Gastrocnemius medialis (tissue), 4 donors: ENCODE measurements at regions not wholly inside any gene's neighbourhood (a gene's known extent, or its start where the extent isn't known, plus 50 kb on each side); places are given as distances from the start of the nearest gene placed in this dataset.
A peak's percentile ranks its signal among the peaks of the same experiment; 100 is the strongest.

ENCODE experiments used
- ATAC-seq, 2 donors: fragments of 150-250 bp; one replicate each; pipeline ENCODE4 v1.9.1; 2016
- DNase-seq, 2 donors: peaks; one replicate each; pipeline ENCODE4 v3.0.0-alpha.2; 2019
- H3K27ac ChIP-seq, 4 donors: fragments of 200-600 bp; sonication (generic); 1 replicate in 1 of 4; 2 replicates in 3 of 4; pipeline ENCODE4 v1.5.1; 2016 to 2018; ENCODE audit warnings: mild to moderate bottlenecking in 2 of 4, moderate library complexity in 1 of 4
- H3K27me3 ChIP-seq, 3 donors: fragments of 200-600 bp; sonication (generic) in 2 of 3; 1 replicate in 1 of 3; 2 replicates in 2 of 3; pipeline versions ENCODE4 v1.5.1 to v1.6.0; 2016 to 2019; ENCODE audit warnings: mild to moderate bottlenecking in 1 of 3, moderate library complexity in 1 of 3
- H3K36me3 ChIP-seq, 2 donors: fragments of 200-600 bp; sonication (generic) in 1 of 2; one replicate each; pipeline ENCODE4 v1.5.1; 2017 to 2018
- H3K4me1 ChIP-seq, 2 donors: fragments of 200-600 bp; sonication (generic) in 1 of 2; one replicate each; pipeline ENCODE4 v1.5.1; 2016 to 2017; ENCODE audit warnings: mild to moderate bottlenecking in 2 of 2
- H3K4me3 ChIP-seq, 4 donors: fragments of 200-600 bp; sonication (generic) in 3 of 4; 1 replicate in 1 of 4; 2 replicates in 3 of 4; pipeline ENCODE4 v1.5.1; 2016 to 2019; ENCODE audit warnings: mild to moderate bottlenecking in 2 of 4
- H3K9me3 ChIP-seq, 3 donors: fragments of 200-600 bp; sonication (generic) in 2 of 3; 1 replicate in 1 of 3; 2 replicates in 2 of 3; pipeline ENCODE4 v1.5.1; 2016 to 2019
- POLR2A ChIP-seq, 2 donors: fragments of 450-650 bp; IDR thresholded peaks; one replicate each; pipeline ENCODE4 v1.6.1; 2017; ENCODE audit warnings: antibody characterized with exemption in 2 of 2, mild to moderate bottlenecking in 2 of 2, moderate library complexity in 2 of 2
- in situ Hi-C, 4 donors: fragments of 200-750 bp; cut with MboI; loops; one replicate each; pipeline versions ENCODE4 v1.15.0 to v1.8.0; 2017; ENCODE audit warnings: low sequenced_read_pairs in 4 of 4
- intact Hi-C: fragments of 100-400 bp; cut with DNase I; formaldehyde crosslinking; loops from one replicate; pipeline ENCODE4 v1.15.1; 2023; ENCODE audit warnings: low total_unique reads
- TF ChIP-seq, protein P1 (sequence below), 5 experiments: fragments of 450-650 bp in 3 of 5; fragments of 200-600 bp in 2 of 5; sonication (generic) in 2 of 5; IDR thresholded peaks in 4 of 5; conservative IDR thresholded peaks in 1 of 5; 1 replicate in 4 of 5; 2 replicates in 1 of 5; pipeline ENCODE4 v1.5.1; 2016 to 2019; ENCODE audit warnings: antibody characterized with exemption in 5 of 5, mild to moderate bottlenecking in 3 of 5, moderate library complexity in 3 of 5

DNA sequence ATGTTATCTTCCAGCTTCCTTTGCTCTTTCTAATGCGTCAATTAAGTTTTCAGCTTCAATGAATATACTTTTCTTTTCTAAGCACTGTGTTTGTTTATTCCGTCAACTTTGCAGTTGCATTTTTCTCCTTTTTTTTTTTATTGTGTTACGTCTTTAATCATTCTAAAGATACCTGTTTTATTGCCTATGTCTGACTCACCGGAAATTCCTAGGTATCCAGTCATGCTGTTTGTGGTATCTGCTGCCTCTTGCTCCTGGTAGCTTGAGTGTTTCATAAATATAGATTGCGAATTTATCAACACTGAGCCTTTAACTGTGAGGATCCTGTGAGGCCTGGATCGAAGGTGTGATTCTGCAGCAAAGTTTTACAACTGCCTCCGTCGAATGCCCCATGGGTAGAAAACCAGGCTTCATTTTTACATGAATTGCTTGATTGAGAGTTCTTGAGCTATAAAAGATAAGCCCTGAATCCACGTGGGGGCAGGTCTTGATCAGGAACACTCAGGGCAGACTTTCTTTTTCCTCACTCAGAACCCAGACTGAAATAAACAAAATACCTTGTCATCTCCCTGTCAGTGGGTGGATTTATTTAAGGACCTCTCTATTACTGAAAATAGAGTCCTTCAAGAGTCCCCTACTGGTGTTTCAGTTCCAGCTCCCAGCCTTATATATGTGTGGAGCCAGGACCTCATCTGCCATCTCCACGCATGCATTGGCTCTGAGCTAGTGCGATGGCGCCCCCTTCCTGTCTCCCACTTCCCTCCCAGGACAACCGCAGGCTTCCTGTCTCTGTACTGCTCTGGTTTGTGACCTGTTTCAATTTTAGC lies 60.1 kb upstream of the LRRC1 start:
- H3K4me1 ChIP-seq, result no peaks in the 10 kb centered on the region
- no peaks in the 10 kb centered on the region for H3K27me3 ChIP-seq
- intact Hi-C loops, result no loop called here
- DNase-seq (no peak), ATAC-seq (no peak)
- no peak for TF ChIP-seq POLR2A (IDR thresholded peaks at IDR 0.05)
- TF ChIP-seq, protein P1, sequence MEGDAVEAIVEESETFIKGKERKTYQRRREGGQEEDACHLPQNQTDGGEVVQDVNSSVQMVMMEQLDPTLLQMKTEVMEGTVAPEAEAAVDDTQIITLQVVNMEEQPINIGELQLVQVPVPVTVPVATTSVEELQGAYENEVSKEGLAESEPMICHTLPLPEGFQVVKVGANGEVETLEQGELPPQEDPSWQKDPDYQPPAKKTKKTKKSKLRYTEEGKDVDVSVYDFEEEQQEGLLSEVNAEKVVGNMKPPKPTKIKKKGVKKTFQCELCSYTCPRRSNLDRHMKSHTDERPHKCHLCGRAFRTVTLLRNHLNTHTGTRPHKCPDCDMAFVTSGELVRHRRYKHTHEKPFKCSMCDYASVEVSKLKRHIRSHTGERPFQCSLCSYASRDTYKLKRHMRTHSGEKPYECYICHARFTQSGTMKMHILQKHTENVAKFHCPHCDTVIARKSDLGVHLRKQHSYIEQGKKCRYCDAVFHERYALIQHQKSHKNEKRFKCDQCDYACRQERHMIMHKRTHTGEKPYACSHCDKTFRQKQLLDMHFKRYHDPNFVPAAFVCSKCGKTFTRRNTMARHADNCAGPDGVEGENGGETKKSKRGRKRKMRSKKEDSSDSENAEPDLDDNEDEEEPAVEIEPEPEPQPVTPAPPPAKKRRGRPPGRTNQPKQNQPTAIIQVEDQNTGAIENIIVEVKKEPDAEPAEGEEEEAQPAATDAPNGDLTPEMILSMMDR (IDR thresholded peaks at IDR 0.05 in 4 of 5, conservative IDR thresholded peaks at IDR 0.05 in 1 of 5), result peak in 1 of 5 experiments; percentile 7
- H3K4me3 ChIP-seq, result no peak overlapping the region
- H3K36me3 ChIP-seq, result no peaks in the 10 kb centered on the region
- in situ Hi-C loops, result loop anchor here (5.0 to 25.0 kb wide), 2 partner anchors 237 to 572 kb away; no protein-coding TSS in a partner anchor
- H3K9me3 ChIP-seq, result no peaks in the 10 kb centered on the region
- H3K27ac ChIP-seq, result no peak overlapping the region

DNA sequence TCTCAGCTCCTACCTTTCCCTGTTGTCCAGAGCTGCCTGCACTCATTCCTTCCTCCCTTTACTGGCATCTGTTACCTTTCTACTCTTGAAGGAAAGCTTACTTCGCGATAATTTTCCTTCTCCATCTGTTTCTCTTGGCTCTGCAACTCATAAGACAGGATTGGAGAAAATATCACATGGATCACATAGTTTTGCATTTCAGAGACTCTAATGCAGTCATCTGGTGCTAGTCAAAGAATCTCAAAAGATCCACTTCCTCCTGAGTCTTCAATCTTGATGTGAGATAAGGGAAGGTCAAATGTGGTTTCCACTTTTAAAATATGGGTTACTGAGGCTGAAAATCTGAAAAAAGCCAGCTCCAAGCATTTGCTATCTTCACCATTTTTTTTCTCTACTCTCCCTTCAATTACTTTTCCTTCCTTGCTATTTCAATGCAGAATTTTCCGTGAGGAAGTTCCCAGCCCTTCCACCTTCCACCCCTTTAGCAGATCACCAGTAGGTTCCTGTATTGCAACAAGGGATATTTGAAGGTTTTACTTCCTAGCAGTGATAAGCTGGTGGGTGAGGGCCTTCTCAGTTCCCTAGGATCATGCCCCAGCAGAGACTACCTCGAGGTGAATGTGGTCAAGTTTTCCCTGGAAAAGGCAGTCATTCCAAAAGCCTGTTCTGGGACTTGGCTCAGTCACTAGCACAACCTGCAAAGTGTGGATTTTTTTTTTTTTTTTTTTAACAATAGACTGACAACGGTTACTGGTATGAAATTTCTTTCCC lies 62.8 kb upstream of the LRRC1 start:
- Histone ChIP-seq H3K27me3 (no peaks in the 10 kb centered on the region), H3K27ac (no peak overlapping the region), H3K4me1 (no peaks in the 10 kb centered on the region), H3K9me3 (no peaks in the 10 kb centered on the region), H3K4me3 (no peak overlapping the region), H3K36me3 (no peaks in the 10 kb centered on the region)
- intact Hi-C loops (no loop called here), in situ Hi-C loops (loop anchor here (5.0 to 25.0 kb wide), 2 partner anchors 235 to 570 kb away; no protein-coding TSS in a partner anchor)
- DNase-seq (no peak), ATAC-seq (no peak)
- TF ChIP-seq, protein P1 (IDR thresholded peaks at IDR 0.05 in 4 of 5, conservative IDR thresholded peaks at IDR 0.05 in 1 of 5), result no peak
- TF ChIP-seq POLR2A (IDR thresholded peaks at IDR 0.05), result no peak

DNA sequence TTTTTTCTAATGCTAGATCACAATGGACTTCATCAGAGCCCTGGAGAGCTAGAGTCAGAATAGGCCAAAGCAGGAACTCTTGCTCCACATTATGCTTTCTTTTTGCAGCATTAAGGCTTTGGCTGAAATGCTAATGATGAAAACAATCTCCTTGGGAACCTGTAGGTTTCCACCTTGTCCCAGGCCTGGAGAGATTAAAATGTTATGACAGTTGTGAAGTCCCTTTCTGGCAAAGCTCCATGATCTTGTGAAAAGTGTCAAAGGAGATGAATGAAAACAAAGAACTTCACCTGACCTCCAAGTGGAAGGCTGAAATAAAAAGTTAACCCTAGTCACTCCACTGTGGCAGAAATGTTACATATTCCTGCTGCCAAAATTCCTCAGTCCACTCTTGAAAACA lies 64.0 kb upstream of the LRRC1 start:
- Histone ChIP-seq H3K36me3 (no peaks in the 10 kb centered on the region), H3K4me3 (no peak overlapping the region), H3K27me3 (no peaks in the 10 kb centered on the region), H3K27ac (no peak overlapping the region), H3K9me3 (no peaks in the 10 kb centered on the region), H3K4me1 (no peaks in the 10 kb centered on the region)
- ATAC-seq, result no peak
- TF ChIP-seq, protein P1 (IDR thresholded peaks at IDR 0.05 in 4 of 5, conservative IDR thresholded peaks at IDR 0.05 in 1 of 5), result no peak
- no peak for TF ChIP-seq POLR2A (IDR thresholded peaks at IDR 0.05)
- no peak for DNase-seq
- intact Hi-C loops (no loop called here), in situ Hi-C loops (loop anchor here (5.0 to 25.0 kb wide), 2 partner anchors 233 to 568 kb away; no protein-coding TSS in a partner anchor)

DNA sequence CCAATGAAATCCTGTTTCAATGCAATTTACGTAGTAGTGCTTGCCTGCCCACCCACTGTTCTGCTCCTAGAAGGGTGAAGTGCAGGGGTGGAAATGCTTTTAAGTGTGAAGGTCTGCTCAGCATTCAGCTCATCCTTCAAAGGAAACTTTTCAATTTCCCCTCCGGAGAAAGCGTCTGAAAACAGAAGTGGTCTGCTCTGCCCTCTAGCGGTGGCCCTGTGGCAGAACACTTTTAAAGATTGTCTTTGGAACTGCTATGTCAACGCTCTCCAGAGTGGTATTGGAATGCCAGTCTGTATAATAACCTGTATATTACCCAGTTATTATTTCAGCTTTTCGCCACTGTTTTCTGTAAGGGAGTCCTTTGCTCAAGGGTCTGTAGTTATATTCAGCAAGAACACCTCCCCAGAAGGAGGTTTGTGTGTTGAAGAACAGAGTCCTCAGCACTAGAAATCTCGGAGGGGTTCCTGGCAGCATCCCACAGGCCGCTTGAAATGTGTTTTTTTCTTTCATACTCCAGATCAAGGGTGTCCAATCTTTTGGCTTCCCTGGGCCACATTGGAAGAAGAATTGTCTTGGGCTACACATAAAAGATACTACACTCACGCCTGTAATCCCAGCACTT lies 63.1 kb upstream of the KLHL31 start:
- intact Hi-C loops, result loop anchor here (1.0 to 10.0 kb wide), 4 partner anchors 76 to 734 kb away; partner anchors contain the start of gene GSTA4
- Histone ChIP-seq H3K27ac (no peak overlapping the region), H3K36me3 (no peaks in the 10 kb centered on the region), H3K9me3 (no peaks in the 10 kb centered on the region), H3K27me3 (no peaks in the 10 kb centered on the region), H3K4me3 (no peak overlapping the region), H3K4me1 (no peaks in the 10 kb centered on the region)
- peak; percentile 76 to 79 for ATAC-seq
- DNase-seq, result peak in 1 of 2 donors; percentile 27
- TF ChIP-seq POLR2A (IDR thresholded peaks at IDR 0.05), result no peak
- TF ChIP-seq, protein P1 (IDR thresholded peaks at IDR 0.05 in 4 of 5, conservative IDR thresholded peaks at IDR 0.05 in 1 of 5), result peak; percentile 61 to 93 (median 83)
- in situ Hi-C loops, result loop anchor here (5.0 to 25.0 kb wide), 3 partner anchors 234 to 566 kb away; no protein-coding TSS in a partner anchor
